Activated naive CD4-positive, alpha-beta T cell treated with anti-CD3 and anti-CD28 coated beads, Interleukin-2, amount 50 U/mL, for 24 hours (primary cell): ENCODE measurements at regions not wholly inside any gene's neighbourhood (a gene's known extent, or its start where the extent isn't known, plus 50 kb on each side); places are given as distances from the start of the nearest gene placed in this dataset.

Experiments used
- H3K27ac Mint-ChIP-seq: one replicate; pipeline ENCODE4 v1.8.0; 2021; ENCODE audit warnings: mild to moderate bottlenecking, mixed read lengths
- H3K27me3 Mint-ChIP-seq: one replicate; pipeline ENCODE4 v1.8.0; 2021; ENCODE audit warnings: mixed read lengths
- H3K36me3 Mint-ChIP-seq: one replicate; pipeline ENCODE4 v1.8.0; 2021; ENCODE audit warnings: mixed read lengths
- H3K4me1 Mint-ChIP-seq: one replicate; pipeline ENCODE4 v1.8.0; 2021; ENCODE audit warnings: mixed read lengths
- H3K4me3 Mint-ChIP-seq: one replicate; pipeline ENCODE4 v1.8.0; 2021; ENCODE audit warnings: mild to moderate bottlenecking, mixed read lengths
- H3K9me3 Mint-ChIP-seq: one replicate; pipeline ENCODE4 v1.8.0; 2021; ENCODE audit warnings: mixed read lengths

GRCh38 chr3:43783987-43784639, 93.4 kb downstream of the ABHD5 start:
- Mint-ChIP-seq H3K27ac (no peak overlapping the region), H3K4me3 (no peak overlapping the region), H3K36me3 (peaks cover 1% of the 10 kb centered on the region), H3K27me3 (no peaks in the 10 kb centered on the region), H3K9me3 (no peaks in the 10 kb centered on the region), H3K4me1 (no peaks in the 10 kb centered on the region)

- H3K4me3 Mint-ChIP-seq: no peak overlapping the region
- H3K36me3 Mint-ChIP-seq: peaks cover 1% of the 10 kb centered on the region
- no peaks in the 10 kb centered on the region for H3K27me3 Mint-ChIP-seq
- H3K27ac Mint-ChIP-seq: no peak overlapping the region
- no peaks in the 10 kb centered on the region for H3K4me1 Mint-ChIP-seq
- H3K9me3 Mint-ChIP-seq: no peaks in the 10 kb centered on the region
Observed at GRCh38 chr3:43784640-43785011, 93.9 kb downstream of the ABHD5 start.

GRCh38 chr3:43785551-43785950, 94.8 kb downstream of the ABHD5 start:
- H3K27ac Mint-ChIP-seq: no peak overlapping the region
- H3K27me3 Mint-ChIP-seq: peaks cover 5% of the 10 kb centered on the region
- no peaks in the 10 kb centered on the region for H3K4me1 Mint-ChIP-seq
- no peak overlapping the region for H3K4me3 Mint-ChIP-seq
- no peaks in the 10 kb centered on the region for H3K9me3 Mint-ChIP-seq
- H3K36me3 Mint-ChIP-seq: peaks cover 1% of the 10 kb centered on the region

- no peak overlapping the region for H3K4me3 Mint-ChIP-seq
- H3K9me3 Mint-ChIP-seq: no peaks in the 10 kb centered on the region
- H3K27ac Mint-ChIP-seq: no peak overlapping the region
- no peaks in the 10 kb centered on the region for H3K4me1 Mint-ChIP-seq
- peaks cover 1% of the 10 kb centered on the region for H3K36me3 Mint-ChIP-seq
- H3K27me3 Mint-ChIP-seq: peaks cover 5% of the 10 kb centered on the region
Observed at GRCh38 chr3:43786102-43786501, 95.4 kb downstream of the ABHD5 start.

GRCh38 chr3:43786526-43787305, 96.0 kb downstream of the ABHD5 start:
- Mint-ChIP-seq H3K4me3 (no peak overlapping the region), H3K4me1 (no peaks in the 10 kb centered on the region), H3K36me3 (peaks cover 1% of the 10 kb centered on the region), H3K27ac (no peak overlapping the region), H3K9me3 (no peaks in the 10 kb centered on the region), H3K27me3 (peaks cover 8% of the 10 kb centered on the region)

- peaks cover 8% of the 10 kb centered on the region for H3K27me3 Mint-ChIP-seq
- no peak overlapping the region for H3K27ac Mint-ChIP-seq
- peaks cover 1% of the 10 kb centered on the region for H3K36me3 Mint-ChIP-seq
- no peaks in the 10 kb centered on the region for H3K9me3 Mint-ChIP-seq
- H3K4me1 Mint-ChIP-seq: no peaks in the 10 kb centered on the region
- no peak overlapping the region for H3K4me3 Mint-ChIP-seq
Observed at GRCh38 chr3:43787330-43787729, 96.6 kb downstream of the ABHD5 start.

- H3K4me1 Mint-ChIP-seq: no peaks in the 10 kb centered on the region
- no peak overlapping the region for H3K27ac Mint-ChIP-seq
- H3K9me3 Mint-ChIP-seq: no peaks in the 10 kb centered on the region
- peaks cover 1% of the 10 kb centered on the region for H3K36me3 Mint-ChIP-seq
- peaks cover 8% of the 10 kb centered on the region for H3K27me3 Mint-ChIP-seq
- H3K4me3 Mint-ChIP-seq: no peak overlapping the region
Observed at GRCh38 chr3:43789028-43789427, 98.3 kb downstream of the ABHD5 start.

GRCh38 chr3:43790060-43790459, 99.3 kb downstream of the ABHD5 start:
- Mint-ChIP-seq H3K36me3 (peaks cover 1% of the 10 kb centered on the region), H3K27me3 (peaks cover 8% of the 10 kb centered on the region), H3K27ac (no peak overlapping the region), H3K4me3 (no peak overlapping the region), H3K9me3 (no peaks in the 10 kb centered on the region), H3K4me1 (no peaks in the 10 kb centered on the region)

GRCh38 chr3:43790476-43790875, 99.7 kb downstream of the ABHD5 start:
- H3K36me3 Mint-ChIP-seq: peaks cover 1% of the 10 kb centered on the region
- no peak overlapping the region for H3K4me3 Mint-ChIP-seq
- H3K27me3 Mint-ChIP-seq: peaks cover 8% of the 10 kb centered on the region
- H3K9me3 Mint-ChIP-seq: no peaks in the 10 kb centered on the region
- no peaks in the 10 kb centered on the region for H3K4me1 Mint-ChIP-seq
- H3K27ac Mint-ChIP-seq: no peak overlapping the region

- Mint-ChIP-seq H3K4me1 (no peaks in the 10 kb centered on the region), H3K36me3 (no peaks in the 10 kb centered on the region), H3K9me3 (no peaks in the 10 kb centered on the region), H3K4me3 (no peak overlapping the region), H3K27ac (peak overlapping the region; percentile 6), H3K27me3 (peaks cover 13% of the 10 kb centered on the region)
Observed at GRCh38 chr3:43791246-43791645, 100.5 kb downstream of the ABHD5 start.

GRCh38 chr3:43792904-43793303, 102.2 kb downstream of the ABHD5 start:
- H3K27me3 Mint-ChIP-seq: peaks cover 18% of the 10 kb centered on the region
- H3K9me3 Mint-ChIP-seq: no peaks in the 10 kb centered on the region

GRCh38 chr3:43793648-43794372, 103.1 kb downstream of the ABHD5 start:
- Mint-ChIP-seq H3K27me3 (peaks cover 18% of the 10 kb centered on the region), H3K36me3 (no peaks in the 10 kb centered on the region), H3K4me1 (no peaks in the 10 kb centered on the region), H3K9me3 (no peaks in the 10 kb centered on the region), H3K27ac (no peak overlapping the region), H3K4me3 (no peak overlapping the region)

More at GRCh38 chr3:43792904-43793303, 102.2 kb downstream of the ABHD5 start:
- Mint-ChIP-seq H3K27ac (no peak overlapping the region), H3K4me1 (no peaks in the 10 kb centered on the region), H3K4me3 (no peak overlapping the region), H3K36me3 (no peaks in the 10 kb centered on the region)

- H3K27ac Mint-ChIP-seq: no peak overlapping the region
- H3K9me3 Mint-ChIP-seq: no peaks in the 10 kb centered on the region
- H3K4me1 Mint-ChIP-seq: no peaks in the 10 kb centered on the region
- H3K27me3 Mint-ChIP-seq: peaks cover 17% of the 10 kb centered on the region
- H3K4me3 Mint-ChIP-seq: no peak overlapping the region
- no peaks in the 10 kb centered on the region for H3K36me3 Mint-ChIP-seq
Observed at GRCh38 chr3:43794776-43795175, 104.0 kb downstream of the ABHD5 start.

- Mint-ChIP-seq H3K36me3 (no peaks in the 10 kb centered on the region), H3K4me3 (no peak overlapping the region), H3K27ac (no peak overlapping the region), H3K27me3 (peaks cover 14% of the 10 kb centered on the region), H3K4me1 (no peaks in the 10 kb centered on the region), H3K9me3 (no peaks in the 10 kb centered on the region)
Observed at GRCh38 chr3:43795491-43795890, 104.8 kb downstream of the ABHD5 start.

- H3K4me1 Mint-ChIP-seq: no peaks in the 10 kb centered on the region
- H3K4me3 Mint-ChIP-seq: no peak overlapping the region
- peaks cover 14% of the 10 kb centered on the region for H3K27me3 Mint-ChIP-seq
- no peaks in the 10 kb centered on the region for H3K9me3 Mint-ChIP-seq
- H3K36me3 Mint-ChIP-seq: no peaks in the 10 kb centered on the region
- H3K27ac Mint-ChIP-seq: no peak overlapping the region
Observed at GRCh38 chr3:43796041-43796596, 105.4 kb downstream of the ABHD5 start.

GRCh38 chr3:43797794-43798193, 107.1 kb downstream of the ABHD5 start:
- no peaks in the 10 kb centered on the region for H3K4me1 Mint-ChIP-seq
- H3K4me3 Mint-ChIP-seq: no peak overlapping the region
- peaks cover 15% of the 10 kb centered on the region for H3K27me3 Mint-ChIP-seq
- H3K27ac Mint-ChIP-seq: no peak overlapping the region
- no peaks in the 10 kb centered on the region for H3K36me3 Mint-ChIP-seq
- no peaks in the 10 kb centered on the region for H3K9me3 Mint-ChIP-seq
